ENCODE measurements at regions not wholly inside any gene's neighbourhood (a gene's known extent, or its start where the extent isn't known, plus 50 kb on each side); places are given as distances from the start of the nearest gene placed in this dataset.

- ChIA-PET CTCF (interaction anchor here (0.6 kb wide), 1 partner anchor 599 kb away, joined by 6 read pairs; no protein-coding TSS in a partner anchor), POLR2A (no interaction called here)
- TF ChIP-seq BCL6B (tag by site-specific recombination; IDR thresholded peaks at IDR 0.05), result no peak
- peak; percentile 58 for TF ChIP-seq FEZF1 (tag by site-specific recombination; IDR thresholded peaks at IDR 0.05)
- Histone ChIP-seq H3K9me3 (ENCODE audit: control insufficient read depth, insufficient read depth, low read depth, low read length) (no peaks in the 10 kb centered on the region), H3K4me1 (ENCODE audit: control insufficient read depth, insufficient read depth, low read length) (no peaks in the 10 kb centered on the region), H3K4me3 (ENCODE audit: low read depth, low read length) (no peak overlapping the region), H3K27ac (ENCODE audit: extremely low read depth, low read depth, low read length) (no peak overlapping the region), H3K36me3 (ENCODE audit: control insufficient read depth in 2 of 2, insufficient read depth in 1 of 2, low read length in 2 of 2) (no peaks in the 10 kb centered on the region)
Measured at GRCh38 chr3:24863215-24863614, 368.6 kb upstream of the THRB start.

GRCh38 chr3:24867783-24868182 lies 373.1 kb upstream of the THRB start:
- Histone ChIP-seq H3K4me1 (ENCODE audit: control insufficient read depth, insufficient read depth, low read length) (no peaks in the 10 kb centered on the region), H3K4me3 (ENCODE audit: low read depth, low read length) (no peak overlapping the region), H3K36me3 (ENCODE audit: control insufficient read depth in 2 of 2, insufficient read depth in 1 of 2, low read length in 2 of 2) (no peaks in the 10 kb centered on the region), H3K9me3 (ENCODE audit: control insufficient read depth, insufficient read depth, low read depth, low read length) (no peaks in the 10 kb centered on the region), H3K27ac (ENCODE audit: extremely low read depth, low read depth, low read length) (no peak overlapping the region)
- CTCF ChIA-PET, result no interaction called here
- POLR2A ChIA-PET, result no interaction called here
- no peak for TF ChIP-seq WT1 (tag by site-specific recombination; IDR thresholded peaks at IDR 0.05)
- 0 out of 2 replicates have a peak, but pooled peaks have one; percentile 30 for TF ChIP-seq ZNF701 (tag by site-specific recombination; IDR thresholded peaks at IDR 0.05)

- CTCF ChIA-PET, result no interaction called here
- no peaks in the 10 kb centered on the region for H3K9me3 ChIP-seq (ENCODE audit: control insufficient read depth, insufficient read depth, low read depth, low read length)
- no peaks in the 10 kb centered on the region for H3K4me1 ChIP-seq (ENCODE audit: control insufficient read depth, insufficient read depth, low read length)
- H3K4me3 ChIP-seq (ENCODE audit: low read depth, low read length), result no peak overlapping the region
- no peaks in the 10 kb centered on the region for H3K36me3 ChIP-seq (ENCODE audit: control insufficient read depth in 2 of 2, insufficient read depth in 1 of 2, low read length in 2 of 2)
- H3K27ac ChIP-seq (ENCODE audit: extremely low read depth, low read depth, low read length), result no peak overlapping the region
- TF ChIP-seq REPIN1 (tag by site-specific recombination; IDR thresholded peaks at IDR 0.05; ENCODE audit: low read depth), result no peak
- TF ChIP-seq ZNF692 (tag by site-specific recombination; IDR thresholded peaks at IDR 0.05), result no peak
- no peak for TF ChIP-seq ZNF548 (tag by site-specific recombination; IDR thresholded peaks at IDR 0.05)
- TF ChIP-seq ZIC2 (tag by site-specific recombination; IDR thresholded peaks at IDR 0.05), result no peak
- TF ChIP-seq ZNF37A (tag by site-specific recombination; IDR thresholded peaks at IDR 0.05), result no peak
- POLR2A ChIA-PET, result no interaction called here
Measured at GRCh38 chr3:24881239-24881638, 386.6 kb upstream of the THRB start.

- H3K9me3 ChIP-seq (ENCODE audit: control insufficient read depth, insufficient read depth, low read depth, low read length), result no peaks in the 10 kb centered on the region
- H3K27ac ChIP-seq (ENCODE audit: extremely low read depth, low read depth, low read length), result no peak overlapping the region
- ChIA-PET CTCF (interaction anchor here (0.7 kb wide), 1 partner anchor 1026 kb away, joined by 3 read pairs; no protein-coding TSS in a partner anchor), POLR2A (no interaction called here)
- TF ChIP-seq KLF8 (tag by site-specific recombination; IDR thresholded peaks at IDR 0.05) (no peak), AEBP2 (tag by site-specific recombination; IDR thresholded peaks at IDR 0.05; ENCODE audit: borderline replicate concordance) (no peak), ZNF26 (tag by site-specific recombination; IDR thresholded peaks at IDR 0.05) (no peak), ZNF449 (tag by site-specific recombination; IDR thresholded peaks at IDR 0.05) (no peak), KLF16 (tag by site-specific recombination; IDR thresholded peaks at IDR 0.05) (no peak)
- H3K36me3 ChIP-seq (ENCODE audit: control insufficient read depth in 2 of 2, insufficient read depth in 1 of 2, low read length in 2 of 2), result no peaks in the 10 kb centered on the region
- H3K4me1 ChIP-seq (ENCODE audit: control insufficient read depth, insufficient read depth, low read length), result no peaks in the 10 kb centered on the region
- no peak overlapping the region for H3K4me3 ChIP-seq (ENCODE audit: low read depth, low read length)
Measured at GRCh38 chr3:24886501-24886900, 391.9 kb upstream of the THRB start.

Data from HEK293 (cell line).